Uterus (tissue), 2 donors: ENCODE measurements at regions not wholly inside any gene's neighbourhood (a gene's known extent, or its start where the extent isn't known, plus 50 kb on each side); places are given as distances from the start of the nearest gene placed in this dataset.

Experiments
- CTCF ChIP-seq, 4 experiments: fragments of 200-600 bp in 2 of 4; fragments of 450-650 bp in 2 of 4; sonication (generic) in 2 of 4; IDR thresholded peaks; one replicate each; pipeline ENCODE4 v1.5.1; 2016 to 2019; ENCODE audit warnings: antibody characterized with exemption in 4 of 4, mild to moderate bottlenecking in 2 of 4, moderate library complexity in 1 of 4
- POLR2A ChIP-seq, 2 donors: fragments of 450-650 bp; IDR thresholded peaks; one replicate each; pipeline ENCODE4 v1.6.1; 2016; ENCODE audit warnings: antibody characterized with exemption in 2 of 2, mild to moderate bottlenecking in 1 of 2, moderate library complexity in 1 of 2

GRCh38 chr20:6212903-6213302 is 90.1 kb upstream of the FERMT1 start:
- TF ChIP-seq POLR2A (IDR thresholded peaks at IDR 0.05) = no peak
- TF ChIP-seq CTCF (IDR thresholded peaks at IDR 0.05) = no peak
